Hepatocyte (in vitro differentiated cells): ENCODE measurements at regions not wholly inside any gene's neighbourhood (a gene's known extent, or its start where the extent isn't known, plus 50 kb on each side); places are given as distances from the start of the nearest gene placed in this dataset.

Source experiments
- EZH2 ChIP-seq: fragments of 200-600 bp; sonication (generic); IDR thresholded peaks from 2 replicates; pipeline ENCODE4 v1.6.1; 2016; ENCODE audit warnings: antibody characterized with exemption, mild to moderate bottlenecking, borderline replicate concordance
- TF ChIP-seq, protein P1 (sequence below): fragments of 200-600 bp; sonication (generic); IDR thresholded peaks from 2 replicates; pipeline ENCODE4 v1.5.1; 2016; ENCODE audit warnings: antibody characterized with exemption, mild to moderate bottlenecking; ENCODE audit not compliant: poor library complexity

DNA sequence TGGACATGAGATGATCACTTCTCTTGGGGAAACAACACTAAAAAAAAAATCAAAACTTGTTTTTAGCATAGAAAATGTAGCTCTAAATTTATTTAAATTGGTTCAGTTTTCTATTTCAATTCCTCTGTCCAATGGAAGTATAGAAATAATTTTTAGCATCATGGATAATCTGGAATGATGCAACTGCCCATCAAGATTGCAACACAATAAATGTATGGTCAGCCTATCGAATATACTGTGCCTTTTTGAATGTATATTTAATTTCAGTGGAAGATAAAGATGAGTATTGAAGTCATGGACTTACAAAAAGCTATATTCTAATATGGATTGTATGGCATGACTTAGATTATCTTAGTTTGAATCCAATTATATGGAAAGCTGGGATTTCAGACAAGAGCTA is 906.7 kb downstream of the IGSF11 start:
- no peak for TF ChIP-seq EZH2
- TF ChIP-seq, protein P1, sequence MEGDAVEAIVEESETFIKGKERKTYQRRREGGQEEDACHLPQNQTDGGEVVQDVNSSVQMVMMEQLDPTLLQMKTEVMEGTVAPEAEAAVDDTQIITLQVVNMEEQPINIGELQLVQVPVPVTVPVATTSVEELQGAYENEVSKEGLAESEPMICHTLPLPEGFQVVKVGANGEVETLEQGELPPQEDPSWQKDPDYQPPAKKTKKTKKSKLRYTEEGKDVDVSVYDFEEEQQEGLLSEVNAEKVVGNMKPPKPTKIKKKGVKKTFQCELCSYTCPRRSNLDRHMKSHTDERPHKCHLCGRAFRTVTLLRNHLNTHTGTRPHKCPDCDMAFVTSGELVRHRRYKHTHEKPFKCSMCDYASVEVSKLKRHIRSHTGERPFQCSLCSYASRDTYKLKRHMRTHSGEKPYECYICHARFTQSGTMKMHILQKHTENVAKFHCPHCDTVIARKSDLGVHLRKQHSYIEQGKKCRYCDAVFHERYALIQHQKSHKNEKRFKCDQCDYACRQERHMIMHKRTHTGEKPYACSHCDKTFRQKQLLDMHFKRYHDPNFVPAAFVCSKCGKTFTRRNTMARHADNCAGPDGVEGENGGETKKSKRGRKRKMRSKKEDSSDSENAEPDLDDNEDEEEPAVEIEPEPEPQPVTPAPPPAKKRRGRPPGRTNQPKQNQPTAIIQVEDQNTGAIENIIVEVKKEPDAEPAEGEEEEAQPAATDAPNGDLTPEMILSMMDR: no peak
